ENCODE measurements at regions not wholly inside any gene's neighbourhood (a gene's known extent, or its start where the extent isn't known, plus 50 kb on each side); places are given as distances from the start of the nearest gene placed in this dataset.

DNA sequence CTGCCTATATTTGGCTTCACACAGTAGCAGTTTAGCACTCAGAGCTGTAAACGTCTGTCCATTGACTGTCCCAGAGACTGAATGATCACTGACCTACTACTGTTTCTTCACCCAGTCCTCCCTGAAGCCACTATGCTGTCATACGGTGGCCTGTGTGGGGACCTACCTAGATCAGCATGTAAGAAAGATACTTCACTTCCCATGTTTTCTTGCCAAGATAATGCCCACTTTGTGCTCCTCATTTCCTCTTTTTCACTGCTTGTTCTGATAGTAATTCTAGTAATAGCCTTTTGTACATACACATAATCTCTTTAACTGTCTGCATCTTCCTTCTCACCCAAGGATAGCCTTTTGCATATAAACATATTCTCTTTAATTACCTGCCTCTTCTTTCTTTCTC lies 109.9 kb upstream of the TIAM2 start:
- TF ChIP-seq, protein P1, sequence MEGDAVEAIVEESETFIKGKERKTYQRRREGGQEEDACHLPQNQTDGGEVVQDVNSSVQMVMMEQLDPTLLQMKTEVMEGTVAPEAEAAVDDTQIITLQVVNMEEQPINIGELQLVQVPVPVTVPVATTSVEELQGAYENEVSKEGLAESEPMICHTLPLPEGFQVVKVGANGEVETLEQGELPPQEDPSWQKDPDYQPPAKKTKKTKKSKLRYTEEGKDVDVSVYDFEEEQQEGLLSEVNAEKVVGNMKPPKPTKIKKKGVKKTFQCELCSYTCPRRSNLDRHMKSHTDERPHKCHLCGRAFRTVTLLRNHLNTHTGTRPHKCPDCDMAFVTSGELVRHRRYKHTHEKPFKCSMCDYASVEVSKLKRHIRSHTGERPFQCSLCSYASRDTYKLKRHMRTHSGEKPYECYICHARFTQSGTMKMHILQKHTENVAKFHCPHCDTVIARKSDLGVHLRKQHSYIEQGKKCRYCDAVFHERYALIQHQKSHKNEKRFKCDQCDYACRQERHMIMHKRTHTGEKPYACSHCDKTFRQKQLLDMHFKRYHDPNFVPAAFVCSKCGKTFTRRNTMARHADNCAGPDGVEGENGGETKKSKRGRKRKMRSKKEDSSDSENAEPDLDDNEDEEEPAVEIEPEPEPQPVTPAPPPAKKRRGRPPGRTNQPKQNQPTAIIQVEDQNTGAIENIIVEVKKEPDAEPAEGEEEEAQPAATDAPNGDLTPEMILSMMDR (IDR thresholded peaks at IDR 0.05), result no peak
- DNase-seq, result no peak
- peaks cover 13% of the 10 kb centered on the region for H3K4me1 Mint-ChIP-seq (ENCODE audit: low read depth)
- H3K36me3 Mint-ChIP-seq (ENCODE audit: low read depth), result peaks cover 8% of the 10 kb centered on the region
- peaks cover 4% of the 10 kb centered on the region; the same call in 1 of the 2 replicates for H3K27me3 Mint-ChIP-seq (ENCODE audit: insufficient read depth)
- no peak overlapping the region for H3K4me3 Mint-ChIP-seq
- no peaks in the 10 kb centered on the region for H3K9me3 Mint-ChIP-seq
- H3K27ac Mint-ChIP-seq, result no peak overlapping the region

- no peaks in the 10 kb centered on the region for H3K9me3 Mint-ChIP-seq
- peaks cover 4% of the 10 kb centered on the region; the same call in 1 of the 2 replicates for H3K27me3 Mint-ChIP-seq (ENCODE audit: insufficient read depth)
- peaks cover 13% of the 10 kb centered on the region for H3K4me1 Mint-ChIP-seq (ENCODE audit: low read depth)
- H3K27ac Mint-ChIP-seq, result no peak overlapping the region
- TF ChIP-seq, protein P1 (IDR thresholded peaks at IDR 0.05), result no peak
- H3K4me3 Mint-ChIP-seq, result no peak overlapping the region
- DNase-seq, result no peak
- peaks cover 8% of the 10 kb centered on the region for H3K36me3 Mint-ChIP-seq (ENCODE audit: low read depth)
Observed at GRCh38 chr6:154886016-154886415, 109.1 kb upstream of the TIAM2 start.

- H3K27ac Mint-ChIP-seq, result no peak overlapping the region
- peaks cover 4% of the 10 kb centered on the region; the same call in 1 of the 2 replicates for H3K27me3 Mint-ChIP-seq (ENCODE audit: insufficient read depth)
- no peak overlapping the region for H3K4me3 Mint-ChIP-seq
- H3K9me3 Mint-ChIP-seq, result no peaks in the 10 kb centered on the region
- peaks cover 13% of the 10 kb centered on the region for H3K4me1 Mint-ChIP-seq (ENCODE audit: low read depth)
- DNase-seq, result no peak
- TF ChIP-seq, protein P1 (IDR thresholded peaks at IDR 0.05), result no peak
- H3K36me3 Mint-ChIP-seq (ENCODE audit: low read depth), result peaks cover 8% of the 10 kb centered on the region
Observed at GRCh38 chr6:154886471-154886870, 108.6 kb upstream of the TIAM2 start.

GRCh38 chr6:154887051-154887450 lies 108.1 kb upstream of the TIAM2 start:
- Mint-ChIP-seq H3K4me1 (ENCODE audit: low read depth) (peaks cover 13% of the 10 kb centered on the region), H3K36me3 (ENCODE audit: low read depth) (peaks cover 8% of the 10 kb centered on the region), H3K27me3 (ENCODE audit: insufficient read depth) (peaks cover 4% of the 10 kb centered on the region; the same call in 1 of the 2 replicates), H3K27ac (no peak overlapping the region), H3K4me3 (no peak overlapping the region), H3K9me3 (no peaks in the 10 kb centered on the region)
- TF ChIP-seq, protein P1 (IDR thresholded peaks at IDR 0.05), result no peak
- DNase-seq, result no peak

- TF ChIP-seq, protein P1 (IDR thresholded peaks at IDR 0.05), result no peak
- Mint-ChIP-seq H3K4me3 (no peak overlapping the region), H3K36me3 (ENCODE audit: low read depth) (peaks cover under 1% of the 10 kb centered on the region), H3K9me3 (no peaks in the 10 kb centered on the region), H3K27ac (no peak overlapping the region), H3K4me1 (ENCODE audit: low read depth) (peaks cover 26% of the 10 kb centered on the region), H3K27me3 (ENCODE audit: insufficient read depth) (peaks cover 4% of the 10 kb centered on the region; the same call in 1 of the 2 replicates)
- no peak for DNase-seq
Observed at GRCh38 chr6:154888421-154889295, 106.5 kb upstream of the TIAM2 start.
